ENCODE measurements at regions not wholly inside any gene's neighbourhood (a gene's known extent, or its start where the extent isn't known, plus 50 kb on each side); places are given as distances from the start of the nearest gene placed in this dataset.

GRCh38 chr7:84339306-84339705 is 144.7 kb upstream of the SEMA3A start:
- in situ Hi-C loops (cut with MboI; ENCODE audit: low pct_unique_long_range_greater_than_20kb, low sequenced_read_pairs, unreplicated experiment): no loop called here

DNA sequence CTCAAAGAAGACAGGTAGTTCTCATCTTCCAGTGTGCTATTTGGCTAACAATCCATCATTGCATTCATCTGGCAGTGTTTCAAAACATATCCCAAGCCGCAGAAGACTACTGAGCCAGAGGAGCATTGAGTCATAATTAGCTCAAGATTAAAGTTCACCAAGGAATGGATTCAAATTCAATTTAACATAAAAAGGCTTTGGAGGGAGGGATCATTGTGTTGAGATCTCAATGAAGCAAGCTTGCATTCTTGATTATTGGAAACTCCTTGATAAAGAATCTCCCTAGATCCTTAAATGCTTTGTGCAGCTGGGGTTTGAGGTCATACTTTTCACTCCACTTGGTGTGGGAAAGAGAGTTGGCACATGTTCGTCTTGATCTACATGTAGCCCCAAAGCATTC is 142.8 kb upstream of the SEMA3A start:
- DNase-seq (ENCODE audit: low spot score): no peak

More at GRCh38 chr7:84339306-84339705, 144.7 kb upstream of the SEMA3A start:
- TF ChIP-seq CTCF (IDR thresholded peaks at IDR 0.05; ENCODE audit: extremely low read depth, insufficient read depth, missing control alignments): no peak
- no peak for DNase-seq (ENCODE audit: low spot score)

GRCh38 chr7:84336766-84337165 is 142.2 kb upstream of the SEMA3A start:
- no peak for DNase-seq (ENCODE audit: low spot score)
- in situ Hi-C loops (cut with MboI; ENCODE audit: low pct_unique_long_range_greater_than_20kb, low sequenced_read_pairs, unreplicated experiment): no loop called here
- no peak for TF ChIP-seq CTCF (IDR thresholded peaks at IDR 0.05; ENCODE audit: extremely low read depth, insufficient read depth, missing control alignments)

More for the DNA sequence above, 142.8 kb upstream of the SEMA3A start:
- no peak for TF ChIP-seq CTCF (IDR thresholded peaks at IDR 0.05; ENCODE audit: extremely low read depth, insufficient read depth, missing control alignments)
- in situ Hi-C loops (cut with MboI; ENCODE audit: low pct_unique_long_range_greater_than_20kb, low sequenced_read_pairs, unreplicated experiment): no loop called here

- in situ Hi-C loops (cut with MboI; ENCODE audit: low pct_unique_long_range_greater_than_20kb, low sequenced_read_pairs, unreplicated experiment): no loop called here
- DNase-seq (ENCODE audit: low spot score): peak; percentile 41
- no peak for TF ChIP-seq CTCF (IDR thresholded peaks at IDR 0.05; ENCODE audit: extremely low read depth, insufficient read depth, missing control alignments)
These were observed 141.7 kb upstream of the SEMA3A start for GRCh38 chr7:84336303-84336702.

- in situ Hi-C loops (cut with MboI; ENCODE audit: low pct_unique_long_range_greater_than_20kb, low sequenced_read_pairs, unreplicated experiment): no loop called here
- no peak for TF ChIP-seq CTCF (IDR thresholded peaks at IDR 0.05; ENCODE audit: extremely low read depth, insufficient read depth, missing control alignments)
- DNase-seq (ENCODE audit: low spot score): no peak
These were observed 137.0 kb upstream of the SEMA3A start for GRCh38 chr7:84331616-84332015.

- DNase-seq (ENCODE audit: low spot score): no peak
- in situ Hi-C loops (cut with MboI; ENCODE audit: low pct_unique_long_range_greater_than_20kb, low sequenced_read_pairs, unreplicated experiment): no loop called here
- no peak for TF ChIP-seq CTCF (IDR thresholded peaks at IDR 0.05; ENCODE audit: extremely low read depth, insufficient read depth, missing control alignments)
These were observed 134.0 kb upstream of the SEMA3A start for GRCh38 chr7:84328571-84328970.

GRCh38 chr7:84324136-84324630 is 129.6 kb upstream of the SEMA3A start:
- TF ChIP-seq CTCF (IDR thresholded peaks at IDR 0.05; ENCODE audit: extremely low read depth, insufficient read depth, missing control alignments): no peak
- no peak for DNase-seq (ENCODE audit: low spot score)
- in situ Hi-C loops (cut with MboI; ENCODE audit: low pct_unique_long_range_greater_than_20kb, low sequenced_read_pairs, unreplicated experiment): no loop called here

All from GM13977 (cell line).